Endothelial cell of umbilical vein (primary cell): ENCODE measurements at regions not wholly inside any gene's neighbourhood (a gene's known extent, or its start where the extent isn't known, plus 50 kb on each side); places are given as distances from the start of the nearest gene placed in this dataset.

Experiments used
- BruUV-seq: library from RNA; stranded (reverse); fragments of 400-500 nt; replicated peaks from 2 replicates; lab custom pipeline; 2021; lab: Mats Ljungman, UMichigan
- CTCF ChIA-PET: fragments of 300-600, 350-600 bp; sonication (Branson Sonifier 250); formaldehyde crosslinking; loops from one replicate; lab custom pipeline; 2021; ENCODE audit warnings: antibody characterized with exemption, inconsistent platforms; lab: Charles Lee
- POLR2A ChIA-PET: fragments of 300-600, 350-600 bp; sonication (Branson Sonifier 250); formaldehyde crosslinking; loops from one replicate; lab custom pipeline; 2021; ENCODE audit warnings: antibody characterized with exemption, inconsistent platforms; lab: Charles Lee
- DNase-seq: peaks from one replicate; pipeline ENCODE4 v3.0.0-alpha.2; 2011; ENCODE audit warnings: low read depth, low spot score
- FAIRE-seq: peaks from 2 replicates; lab custom pipeline; 2011; peaks lifted over from hg19 to GRCh38; lab: Jason Lieb, UNC
- H2AFZ ChIP-seq: 2 replicates; pipeline ENCODE4 v1.6.0; 2012; ENCODE audit warnings: low read depth, low read length, control low read depth, inconsistent platforms
- H3K27ac ChIP-seq: 2 replicates; pipeline ENCODE4 v1.5.1; 2011; ENCODE audit warnings: low read depth, mild to moderate bottlenecking, control low read depth, low read length, moderate library complexity; ENCODE audit not compliant: insufficient read depth
- H3K27me3 ChIP-seq, 2 experiments: 2 replicates each; pipeline versions ENCODE4 v1.6.0 to v1.6.1; 2011; ENCODE audit warnings: low read length in 2 of 2, mixed read lengths in 1 of 2; ENCODE audit not compliant: control insufficient read depth in 2 of 2, insufficient read depth in 2 of 2
- H3K36me3 ChIP-seq, 2 experiments: 2 replicates in 1 of 2; 3 replicates in 1 of 2; pipeline ENCODE4 v1.5.1; 2011; ENCODE audit warnings: low read length in 2 of 2, mild to moderate bottlenecking in 1 of 2, moderate library complexity in 1 of 2; ENCODE audit not compliant: control insufficient read depth in 2 of 2, insufficient read depth in 2 of 2; ENCODE audit errors: extremely low read depth in 1 of 2
- H3K4me1 ChIP-seq: 3 replicates; pipeline ENCODE4 v1.5.1; 2011; ENCODE audit warnings: mild to moderate bottlenecking, low read length; ENCODE audit not compliant: control insufficient read depth, insufficient read depth; ENCODE audit errors: extremely low read depth
- H3K4me2 ChIP-seq: 2 replicates; pipeline ENCODE4 v1.6.1; 2011; ENCODE audit warnings: low read length, control low read depth, mixed read lengths; ENCODE audit not compliant: insufficient read depth
- H3K4me3 ChIP-seq, 3 experiments: fragments of 200-600 bp in 1 of 3; sonication (generic), shearing (Covaris generic) in 1 of 3; replicated peaks in 1 of 3; 2 replicates each; pipeline ENCODE4 v1.5.1; 2011 to 2016; ENCODE audit warnings: control low read depth in 3 of 3, low read length in 3 of 3, mild to moderate bottlenecking in 2 of 3, inconsistent platforms in 1 of 3, low read depth in 1 of 3, moderate library complexity in 1 of 3; ENCODE audit not compliant: insufficient read depth in 1 of 3
- H3K79me2 ChIP-seq: 2 replicates; pipeline ENCODE4 v1.6.0; 2012; ENCODE audit warnings: low read length, inconsistent platforms; ENCODE audit not compliant: control insufficient read depth, insufficient read depth
- H3K9ac ChIP-seq: replicated peaks from 2 replicates; pipeline ENCODE3; 2011; ENCODE audit warnings: low read length, control low read depth; ENCODE audit not compliant: insufficient read depth; ENCODE audit errors: extremely low read depth
- H3K9me1 ChIP-seq: replicated peaks from 3 replicates; pipeline ENCODE4 v1.6.0; 2011; ENCODE audit warnings: mild to moderate bottlenecking, low read length; ENCODE audit not compliant: control insufficient read depth, insufficient read depth; ENCODE audit errors: extremely low read depth
- H3K9me3 ChIP-seq: replicated peaks from 2 replicates; pipeline ENCODE4 v1.5.1; 2012; ENCODE audit warnings: low read length, inconsistent platforms; ENCODE audit not compliant: control insufficient read depth, insufficient read depth
- H4K20me1 ChIP-seq: replicated peaks from 2 replicates; pipeline ENCODE3; 2011; ENCODE audit warnings: mild to moderate bottlenecking, low read length; ENCODE audit not compliant: control insufficient read depth, insufficient read depth; ENCODE audit errors: extremely low read depth
- CTCF ChIP-seq, 2 donors: IDR thresholded peaks; 1 replicate in 1 of 2; 2 replicates in 1 of 2; pipeline ENCODE4 v1.5.1; 2011; ENCODE audit warnings: low read length in 2 of 2, mild to moderate bottlenecking in 2 of 2, moderate library complexity in 2 of 2, control low read depth in 1 of 2, inconsistent platforms in 1 of 2, low read depth in 1 of 2; ENCODE audit not compliant: insufficient read depth in 1 of 2; ENCODE audit errors: extremely low read depth in 1 of 2
- EZH2 ChIP-seq: IDR thresholded peaks from 2 replicates; pipeline ENCODE4 v1.6.1; 2012; ENCODE audit warnings: borderline replicate concordance, low read depth, mild to moderate bottlenecking, moderate library complexity, low read length, inconsistent platforms; ENCODE audit not compliant: severe bottlenecking
- FOS ChIP-seq: IDR thresholded peaks from 2 replicates; pipeline ENCODE4 v1.6.1; 2011; ENCODE audit warnings: mild to moderate bottlenecking, low read length, moderate library complexity, borderline replicate concordance; ENCODE audit not compliant: insufficient read depth
- GATA2 ChIP-seq: IDR thresholded peaks from 2 replicates; pipeline ENCODE4 v1.7.0; 2011; ENCODE audit warnings: low read depth, mild to moderate bottlenecking, moderate library complexity, mixed read lengths, low read length; ENCODE audit not compliant: insufficient read length, insufficient read depth
- JUN ChIP-seq: IDR thresholded peaks from 2 replicates; pipeline ENCODE4 v1.6.1; 2011; ENCODE audit warnings: borderline replicate concordance, low read depth; ENCODE audit not compliant: insufficient read length, insufficient read depth
- MAX ChIP-seq: IDR thresholded peaks from 2 replicates; pipeline ENCODE4 v1.6.1; 2011; ENCODE audit not compliant: insufficient read depth, insufficient read length
- MYC ChIP-seq: IDR thresholded peaks from one replicate; pipeline ENCODE4 v1.6.1; 2011; ENCODE audit warnings: mild to moderate bottlenecking, low read depth, low read length
- POLR2A ChIP-seq: IDR thresholded peaks from 2 replicates; pipeline ENCODE4 v1.6.1; 2012; ENCODE audit warnings: low read depth, mild to moderate bottlenecking, control low read depth, low read length
- POLR2AphosphoS5 ChIP-seq: IDR thresholded peaks from 2 replicates; pipeline ENCODE4 v1.6.1; 2012; ENCODE audit warnings: low read depth, mild to moderate bottlenecking, control low read depth, low read length, moderate library complexity; ENCODE audit not compliant: insufficient read depth
- dilution Hi-C: fragments of 300-500 bp; cut with MboI; formaldehyde crosslinking; loops from one replicate; pipeline ENCODE4 v1.15.0; 2019; ENCODE audit warnings: low sequenced_read_pairs; ENCODE audit not compliant: extremely low pct_ligation_motif_present
- intact Hi-C: fragments of 100-400 bp; cut with micrococcal nuclease; formaldehyde crosslinking; loops from one replicate; pipeline ENCODE4 v1.10.0; 2022

- H3K9me1 ChIP-seq: no peaks in the 10 kb centered on the region
- no peaks in the 10 kb centered on the region for H3K36me3 ChIP-seq
- dilution Hi-C loops: no loop called here
- H3K4me1 ChIP-seq: no peaks in the 10 kb centered on the region
- intact Hi-C loops: no loop called here
- no peaks in the 10 kb centered on the region for H3K79me2 ChIP-seq
- ChIA-PET CTCF (no interaction called here), POLR2A (no interaction called here)
- TF ChIP-seq MAX (no peak), POLR2AphosphoS5 (no peak), EZH2 (no peak), MYC (no peak), FOS (no peak)
- BruUV-seq: no TSS peak
- DNase-seq: no peak
- no peak overlapping the region for H3K27ac ChIP-seq
- no peaks in the 10 kb centered on the region for H3K9me3 ChIP-seq
- H3K9ac ChIP-seq: no peak overlapping the region
- no peak overlapping the region for H2AFZ ChIP-seq
- no peak for FAIRE-seq
- no peak overlapping the region for H3K4me2 ChIP-seq
- H3K4me3 ChIP-seq: no peak overlapping the region
- H4K20me1 ChIP-seq: no peaks in the 10 kb centered on the region
- H3K27me3 ChIP-seq: no peaks in the 10 kb centered on the region
Measured at GRCh38 chr5:158203261-158203660, 344.3 kb upstream of the CLINT1 start.

- ChIA-PET CTCF (no interaction called here), POLR2A (no interaction called here)
- FAIRE-seq: no peak
- H3K27ac ChIP-seq: no peak overlapping the region
- H4K20me1 ChIP-seq: no peaks in the 10 kb centered on the region
- H3K9ac ChIP-seq: no peak overlapping the region
- intact Hi-C loops: no loop called here
- no TSS peak for BruUV-seq
- H3K9me1 ChIP-seq: no peaks in the 10 kb centered on the region
- no peaks in the 10 kb centered on the region for H3K4me1 ChIP-seq
- no peaks in the 10 kb centered on the region for H3K27me3 ChIP-seq
- TF ChIP-seq POLR2AphosphoS5: no peak
- no peak for TF ChIP-seq GATA2
- TF ChIP-seq CTCF (IDR thresholded peaks at IDR 0.05; ENCODE audit: extremely low read depth in 1 of 2, insufficient read depth in 1 of 2, low read depth in 1 of 2, low read length in 2 of 2): no peak
- TF ChIP-seq EZH2: no peak
- TF ChIP-seq POLR2A: no peak
- no peak for TF ChIP-seq FOS
- no peak for TF ChIP-seq MYC
- TF ChIP-seq MAX: no peak
- TF ChIP-seq JUN: no peak
- no peaks in the 10 kb centered on the region for H3K36me3 ChIP-seq
- DNase-seq: no peak
- no peak overlapping the region for H3K4me3 ChIP-seq
- no peaks in the 10 kb centered on the region for H3K9me3 ChIP-seq
- H3K79me2 ChIP-seq: no peaks in the 10 kb centered on the region
- dilution Hi-C loops: no loop called here
- H3K4me2 ChIP-seq: no peak overlapping the region
- H2AFZ ChIP-seq: no peak overlapping the region
Measured at GRCh38 chr5:158202801-158203200, 343.9 kb upstream of the CLINT1 start.
